HG02678 (cell line): ENCODE measurements at regions not wholly inside any gene's neighbourhood (a gene's known extent, or its start where the extent isn't known, plus 50 kb on each side); places are given as distances from the start of the nearest gene placed in this dataset.

ENCODE experiments used
- ATAC-seq: cut with Tn5 transposase; IDR thresholded peaks from one replicate; pipeline ENCODE4 v1.9.1; 2021; ENCODE audit warnings: mild to moderate bottlenecking, moderate library complexity; ENCODE audit not compliant: unreplicated experiment

- ATAC-seq: no peak
Observed at GRCh38 chr22:46064228-46064965, 85.9 kb upstream of the PPARA start.

- no peak for ATAC-seq
Observed at GRCh38 chr22:46064966-46065666, 85.2 kb upstream of the PPARA start.

GRCh38 chr22:46065691-46066454 lies 84.5 kb upstream of the PPARA start:
- ATAC-seq: no peak

GRCh38 chr22:46066691-46067090 lies 83.6 kb upstream of the PPARA start:
- no peak for ATAC-seq

GRCh38 chr22:46067159-46068111 lies 82.9 kb upstream of the PPARA start:
- ATAC-seq: no peak

- ATAC-seq: no peak
Observed at GRCh38 chr22:46068181-46068592, 82.1 kb upstream of the PPARA start.

GRCh38 chr22:46068593-46069491 lies 81.5 kb upstream of the PPARA start:
- ATAC-seq: no peak

- no peak for ATAC-seq
Observed at GRCh38 chr22:46069521-46070214, 80.7 kb upstream of the PPARA start.

- no peak for ATAC-seq
Observed at GRCh38 chr22:46070215-46070802, 80.0 kb upstream of the PPARA start.

GRCh38 chr22:46070803-46071450 lies 79.4 kb upstream of the PPARA start:
- ATAC-seq: no peak

- no peak for ATAC-seq
Observed at GRCh38 chr22:46071451-46072109, 78.7 kb upstream of the PPARA start.

GRCh38 chr22:46072110-46072881 lies 78.0 kb upstream of the PPARA start:
- no peak for ATAC-seq

- ATAC-seq: no peak
Observed at GRCh38 chr22:46072981-46073682, 77.2 kb upstream of the PPARA start.

GRCh38 chr22:46073683-46074504 lies 76.4 kb upstream of the PPARA start:
- no peak for ATAC-seq

- ATAC-seq: no peak
Observed at GRCh38 chr22:46074771-46075551, 75.4 kb upstream of the PPARA start.
